Keratinocyte (primary cell): ENCODE measurements at regions not wholly inside any gene's neighbourhood (a gene's known extent, or its start where the extent isn't known, plus 50 kb on each side); places are given as distances from the start of the nearest gene placed in this dataset.

Experiments
- DNase-seq: peaks from one replicate; pipeline ENCODE4 v3.0.0-alpha.2; 2011; ENCODE audit warnings: low read depth, missing footprints, low spot score
- FAIRE-seq: peaks from 2 replicates; lab custom pipeline; 2011; peaks lifted over from hg19 to GRCh38; lab: Jason Lieb, UNC
- H2AFZ ChIP-seq: 2 replicates; pipeline ENCODE4 v1.6.0; 2012; ENCODE audit warnings: low read length, control low read depth, inconsistent platforms; ENCODE audit not compliant: control insufficient read depth
- H3K27ac ChIP-seq: 2 replicates; pipeline ENCODE4 v1.5.1; 2011; ENCODE audit warnings: low read length; ENCODE audit not compliant: control insufficient read depth, insufficient read depth
- H3K27me3 ChIP-seq: 3 replicates; pipeline ENCODE4 v1.6.0; 2011; ENCODE audit warnings: low read length; ENCODE audit not compliant: control insufficient read depth, insufficient read depth; ENCODE audit errors: extremely low read depth
- H3K36me3 ChIP-seq, 2 experiments: 2 replicates in 1 of 2; 3 replicates in 1 of 2; pipeline ENCODE4 v1.5.1; 2011; ENCODE audit warnings: low read length in 2 of 2, mild to moderate bottlenecking in 1 of 2; ENCODE audit not compliant: control insufficient read depth in 2 of 2, insufficient read depth in 2 of 2; ENCODE audit errors: extremely low read depth in 1 of 2
- H3K4me1 ChIP-seq: 3 replicates; pipeline ENCODE4 v1.5.1; 2011; ENCODE audit warnings: low read length; ENCODE audit not compliant: control insufficient read depth, insufficient read depth; ENCODE audit errors: extremely low read depth
- H3K4me2 ChIP-seq: 3 replicates; pipeline ENCODE4 v1.6.0; 2011; ENCODE audit warnings: low read depth, low read length; ENCODE audit not compliant: control insufficient read depth, insufficient read depth; ENCODE audit errors: extremely low read depth
- H3K4me3 ChIP-seq, 3 experiments: fragments of 200-600 bp in 1 of 3; sonication (generic) in 1 of 3; 2 replicates in 2 of 3; 3 replicates in 1 of 3; pipeline ENCODE4 v1.5.1; 2011 to 2016; ENCODE audit warnings: low read length in 3 of 3, mild to moderate bottlenecking in 3 of 3, control low read depth in 2 of 3, inconsistent platforms in 1 of 3, low read depth in 1 of 3, mixed read lengths in 1 of 3, mixed run types in 1 of 3, moderate library complexity in 1 of 3; ENCODE audit not compliant: control insufficient read depth in 2 of 3, insufficient read depth in 2 of 3; ENCODE audit errors: extremely low read depth in 1 of 3
- H3K79me2 ChIP-seq: 2 replicates; pipeline ENCODE4 v1.6.0; 2012; ENCODE audit warnings: low read length; ENCODE audit not compliant: control insufficient read depth, insufficient read depth
- H3K9ac ChIP-seq: 3 replicates; pipeline ENCODE4 v1.6.0; 2011; ENCODE audit warnings: low read length; ENCODE audit not compliant: control insufficient read depth, insufficient read depth; ENCODE audit errors: extremely low read depth
- H3K9me1 ChIP-seq: 3 replicates; pipeline ENCODE4 v1.6.0; 2011; ENCODE audit warnings: low read length; ENCODE audit not compliant: control insufficient read depth, insufficient read depth; ENCODE audit errors: extremely low read depth
- H3K9me3 ChIP-seq: 2 replicates; pipeline ENCODE4 v1.5.1; 2012; ENCODE audit warnings: low read depth, low read length; ENCODE audit not compliant: control insufficient read depth
- H4K20me1 ChIP-seq: 3 replicates; pipeline ENCODE4 v1.6.0; 2011; ENCODE audit warnings: low read length; ENCODE audit not compliant: control insufficient read depth, insufficient read depth; ENCODE audit errors: extremely low read depth
- CTCF ChIP-seq, 3 experiments: IDR thresholded peaks in 1 of 3; conservative IDR thresholded peaks in 1 of 3; optimal IDR thresholded peaks in 1 of 3; 2 replicates in 2 of 3; 3 replicates in 1 of 3; pipeline versions ENCODE3 to v1.5.1; 2011; ENCODE audit warnings: low read length in 3 of 3, mild to moderate bottlenecking in 3 of 3, moderate library complexity in 2 of 3, control low read depth in 1 of 3, inconsistent platforms in 1 of 3; ENCODE audit not compliant: insufficient read depth in 2 of 3; ENCODE audit errors: extremely low read depth in 1 of 3
- EZH2 ChIP-seq: IDR thresholded peaks from one replicate; pipeline ENCODE4 v1.6.1; 2012; ENCODE audit warnings: inconsistent platforms, mild to moderate bottlenecking, low read length, moderate library complexity
- dilution Hi-C: fragments of 300-500 bp; cut with MboI; formaldehyde crosslinking; loops from one replicate; pipeline ENCODE4 v1.7.0; 2020; ENCODE audit warnings: low sequenced_read_pairs; ENCODE audit not compliant: extremely low pct_ligation_motif_present

- dilution Hi-C loops: no loop called here
- TF ChIP-seq EZH2 (no peak), CTCF (optimal IDR thresholded peaks at IDR 0.05 in 1 of 3, IDR thresholded peaks at IDR 0.05 in 1 of 3, conservative IDR thresholded peaks at IDR 0.05 in 1 of 3; ENCODE audit: extremely low read depth in 1 of 3, insufficient read depth in 2 of 3, low read length in 3 of 3) (no peak)
These were observed 302.4 kb upstream of the ATP10A start for GRCh38 chr15:26165546-26165945.

GRCh38 chr15:26160343-26160742, 297.2 kb upstream of the ATP10A start:
- H3K36me3 ChIP-seq: no peaks in the 10 kb centered on the region
- no peak overlapping the region for H2AFZ ChIP-seq
- FAIRE-seq (no peak), DNase-seq (no peak)
- H3K9ac ChIP-seq: no peak overlapping the region
- H3K79me2 ChIP-seq: no peaks in the 10 kb centered on the region
- H4K20me1 ChIP-seq: no peaks in the 10 kb centered on the region
- H3K27me3 ChIP-seq: no peaks in the 10 kb centered on the region
- peaks cover 4% of the 10 kb centered on the region for H3K9me3 ChIP-seq
- no peak overlapping the region for H3K4me2 ChIP-seq
- H3K4me1 ChIP-seq: no peaks in the 10 kb centered on the region
- no peaks in the 10 kb centered on the region for H3K9me1 ChIP-seq
- H3K27ac ChIP-seq: no peak overlapping the region
- dilution Hi-C loops: no loop called here
- TF ChIP-seq EZH2: no peak
- no peak overlapping the region for H3K4me3 ChIP-seq

More at GRCh38 chr15:26165546-26165945, 302.4 kb upstream of the ATP10A start:
- no peaks in the 10 kb centered on the region for H3K4me1 ChIP-seq
- peaks cover 5% of the 10 kb centered on the region for H3K9me3 ChIP-seq
- H3K27ac ChIP-seq: no peak overlapping the region
- no peaks in the 10 kb centered on the region for H3K79me2 ChIP-seq
- H3K36me3 ChIP-seq: no peaks in the 10 kb centered on the region
- no peak overlapping the region for H3K9ac ChIP-seq
- no peak for FAIRE-seq
- no peaks in the 10 kb centered on the region for H3K27me3 ChIP-seq
- no peak overlapping the region for H3K4me2 ChIP-seq
- no peak overlapping the region for H3K4me3 ChIP-seq
- no peak overlapping the region for H2AFZ ChIP-seq
- H3K9me1 ChIP-seq: no peaks in the 10 kb centered on the region
- no peaks in the 10 kb centered on the region for H4K20me1 ChIP-seq
- DNase-seq: no peak

- peaks cover 4% of the 10 kb centered on the region for H3K9me3 ChIP-seq
- no peak for FAIRE-seq
These were observed 295.0 kb upstream of the ATP10A start for GRCh38 chr15:26158176-26158575.

More at GRCh38 chr15:26158176-26158575, 295.0 kb upstream of the ATP10A start:
- H3K79me2 ChIP-seq: no peaks in the 10 kb centered on the region
- TF ChIP-seq EZH2: no peak
- no peak for TF ChIP-seq CTCF (optimal IDR thresholded peaks at IDR 0.05 in 1 of 3, IDR thresholded peaks at IDR 0.05 in 1 of 3, conservative IDR thresholded peaks at IDR 0.05 in 1 of 3; ENCODE audit: extremely low read depth in 1 of 3, insufficient read depth in 2 of 3, low read length in 3 of 3)
- H3K27me3 ChIP-seq: no peaks in the 10 kb centered on the region
- H4K20me1 ChIP-seq: no peaks in the 10 kb centered on the region
- H3K9ac ChIP-seq: no peak overlapping the region
- no peak overlapping the region for H2AFZ ChIP-seq
- H3K4me2 ChIP-seq: no peak overlapping the region
- no peak overlapping the region for H3K4me3 ChIP-seq
- H3K9me1 ChIP-seq: no peaks in the 10 kb centered on the region
- no peaks in the 10 kb centered on the region for H3K4me1 ChIP-seq
- no peak overlapping the region for H3K27ac ChIP-seq
- no peaks in the 10 kb centered on the region for H3K36me3 ChIP-seq
- dilution Hi-C loops: no loop called here
- DNase-seq: no peak
